Stimulated activated CD4-positive, alpha-beta T cell treated with anti-CD3 and anti-CD28 coated beads, TNF-alpha, amount 100 ng/mL, for 48 hours (primary cell): ENCODE measurements at regions not wholly inside any gene's neighbourhood (a gene's known extent, or its start where the extent isn't known, plus 50 kb on each side); places are given as distances from the start of the nearest gene placed in this dataset.
A peak's percentile ranks its signal among the peaks of the same experiment; 100 is the strongest.
"Not testable (repeated sequence)": the region's sequence is repeated elsewhere in the genome, so short reads cannot be mapped to it uniquely, and the experiment has no call there.

Source experiments
- DNase-seq, 3 donors: peaks; one replicate each; pipeline ENCODE4 v3.0.0-alpha.2; 2020; ENCODE audit warnings: low read depth in 3 of 3

DNA sequence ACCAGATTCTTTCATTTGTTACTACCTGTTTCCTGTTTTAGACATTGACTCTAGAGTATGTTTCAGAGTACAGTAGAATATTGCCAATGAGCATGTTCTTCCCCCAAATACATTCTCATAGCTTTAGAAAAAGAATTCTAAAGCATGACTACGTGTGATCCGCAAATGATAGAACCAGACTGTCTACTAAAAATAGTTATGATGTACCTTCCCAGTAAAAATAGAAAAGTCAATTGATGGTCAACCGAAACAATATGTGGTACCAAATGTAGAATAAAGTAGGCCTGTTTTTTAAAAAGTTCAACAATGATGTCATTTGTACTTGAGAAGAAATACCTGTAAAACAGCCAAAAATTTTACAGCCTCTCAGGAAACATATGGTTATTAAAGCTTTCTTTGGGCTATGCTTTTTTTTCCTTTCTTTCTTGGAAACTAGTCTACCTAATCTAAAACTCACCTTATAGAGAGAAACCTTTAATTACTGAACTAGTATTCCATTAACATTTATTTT is 130.1 kb upstream of the MTHFD1L start:
- DNase-seq, result no peak

DNA sequence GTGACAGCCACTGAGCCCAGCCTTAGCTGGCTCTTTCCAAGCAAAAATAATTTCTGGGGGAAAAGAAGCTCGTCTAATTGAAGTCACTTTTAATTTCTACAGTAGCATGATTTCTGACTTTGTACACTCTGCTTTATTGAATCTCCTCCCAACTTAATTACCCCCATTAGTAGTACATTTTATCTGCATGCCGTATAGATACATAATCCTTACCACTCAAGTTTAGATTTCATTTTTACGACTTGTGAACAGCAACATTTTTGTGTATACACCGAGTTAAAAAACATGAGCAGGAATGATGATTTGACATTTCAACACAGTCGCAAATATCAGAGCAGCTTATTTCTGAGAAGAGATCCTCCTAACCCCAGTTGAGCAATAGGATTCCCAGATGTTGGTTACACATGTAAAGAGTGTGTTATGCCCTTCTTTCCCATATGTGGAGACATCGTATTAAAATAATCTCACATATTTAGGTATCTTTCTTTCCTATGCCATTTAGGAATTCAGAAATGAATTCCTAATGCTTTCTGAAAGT is 127.3 kb upstream of the MTHFD1L start:
- no peak for DNase-seq

DNA sequence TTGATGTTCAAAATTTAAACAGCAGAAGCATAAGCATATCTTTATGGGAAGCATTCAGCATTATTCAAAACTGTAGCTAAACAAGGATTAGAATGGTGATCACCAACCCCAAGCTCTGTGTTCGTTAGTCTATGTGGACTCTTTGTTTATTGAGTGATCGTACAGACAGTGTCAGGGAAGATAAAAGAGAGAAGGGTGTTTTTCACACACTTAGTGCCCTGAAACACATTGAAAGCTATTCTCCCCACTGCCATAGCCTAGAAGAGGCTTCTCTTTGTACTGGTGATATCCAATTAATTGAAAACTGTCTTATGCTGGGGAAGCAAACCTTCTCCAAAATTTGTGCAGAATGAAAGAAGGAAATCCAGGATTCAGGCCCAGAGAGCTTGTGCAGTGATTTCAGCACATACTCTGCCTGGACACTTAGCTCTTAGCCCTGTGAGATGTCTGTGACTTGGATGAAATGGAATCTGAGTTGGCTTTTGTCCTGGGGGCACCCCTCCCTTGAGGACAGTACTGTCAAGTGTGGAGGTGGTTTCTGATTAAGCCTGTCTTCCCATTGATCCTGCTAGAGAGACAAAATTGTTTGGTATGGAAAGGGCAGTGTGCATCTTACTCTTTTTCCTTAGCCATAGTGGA is 125.7 kb upstream of the MTHFD1L start:
- DNase-seq, result no peak

DNA sequence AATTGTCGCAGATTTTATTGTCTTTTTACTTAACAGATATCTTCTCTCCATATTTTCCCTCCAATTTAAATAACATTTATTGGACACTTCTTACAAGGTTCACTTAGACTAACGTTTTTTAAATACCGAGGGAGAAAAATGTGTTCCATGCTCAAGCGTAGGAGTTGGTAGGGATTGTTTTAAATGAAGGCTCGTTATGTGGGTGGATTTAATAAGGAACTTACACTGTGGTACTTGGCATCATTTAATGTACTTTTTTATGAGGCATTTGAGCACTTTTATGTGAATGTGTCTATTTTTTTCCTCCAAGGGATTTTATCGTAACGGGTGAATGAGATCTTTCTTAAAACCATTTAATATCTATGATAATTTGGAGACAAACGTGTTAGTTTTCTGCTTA is 125.0 kb upstream of the MTHFD1L start:
- DNase-seq, result no peak

DNA sequence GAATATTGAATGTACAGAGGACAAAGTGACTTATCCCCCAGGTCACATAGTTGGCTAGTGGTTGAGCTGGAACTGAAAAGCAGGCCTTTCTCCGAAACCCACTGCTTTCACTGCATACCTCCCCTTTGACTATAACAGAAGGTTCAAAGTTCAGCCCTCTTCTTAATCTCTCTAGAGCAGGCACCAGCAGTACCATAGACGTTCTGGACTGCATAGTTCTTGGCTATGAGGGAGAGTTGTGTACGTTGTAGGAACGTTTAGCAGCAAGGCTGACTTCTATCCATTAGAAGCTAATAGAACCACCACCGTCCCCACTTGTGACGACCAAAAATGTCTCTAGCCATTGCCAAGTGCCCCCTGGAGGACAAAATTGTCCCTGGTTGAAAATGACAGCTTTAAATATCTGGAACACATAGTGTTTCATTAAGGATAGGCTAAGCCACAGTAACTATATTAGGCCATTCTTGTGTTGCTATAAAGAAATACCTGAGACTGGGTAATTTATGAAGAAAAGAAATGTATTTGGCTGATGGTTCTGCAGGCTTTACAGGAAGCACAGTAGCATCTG is 123.8 kb upstream of the MTHFD1L start:
- DNase-seq, result peak in 1 of 3 donors; percentile 5

DNA sequence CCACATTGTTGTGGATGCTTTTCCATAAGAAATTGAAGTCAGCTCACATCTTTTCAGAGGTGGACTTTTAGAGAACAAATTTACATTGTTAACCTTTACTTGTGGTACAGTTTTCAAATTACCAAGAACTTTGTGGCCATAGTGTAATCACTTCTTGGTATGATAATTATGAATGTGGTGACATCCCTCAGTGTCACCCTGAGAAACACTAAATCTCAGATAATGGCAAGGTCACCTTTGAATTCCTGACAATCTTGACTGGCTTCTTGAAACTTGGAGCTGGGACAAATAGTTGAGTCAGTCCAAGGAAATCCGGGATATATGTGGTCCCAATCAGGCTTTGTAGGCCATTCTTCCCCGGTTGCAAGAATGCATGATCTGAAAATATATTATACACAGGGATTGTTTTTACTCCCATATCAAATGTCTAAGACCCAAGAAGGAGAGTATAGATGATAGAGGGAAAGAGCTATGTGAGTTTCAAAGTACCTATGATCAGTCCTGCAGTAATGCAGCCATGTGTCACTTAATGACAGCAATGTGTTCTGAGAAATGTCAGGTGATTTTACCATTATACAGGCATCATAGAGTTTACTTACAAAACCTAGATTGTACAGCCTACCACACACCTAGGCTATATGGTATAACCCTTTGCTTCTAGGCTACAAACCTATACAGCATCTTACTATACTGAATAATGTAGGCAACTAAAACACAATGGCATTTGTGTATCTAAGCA is 120.8 kb upstream of the MTHFD1L start:
- DNase-seq, result no peak

DNA sequence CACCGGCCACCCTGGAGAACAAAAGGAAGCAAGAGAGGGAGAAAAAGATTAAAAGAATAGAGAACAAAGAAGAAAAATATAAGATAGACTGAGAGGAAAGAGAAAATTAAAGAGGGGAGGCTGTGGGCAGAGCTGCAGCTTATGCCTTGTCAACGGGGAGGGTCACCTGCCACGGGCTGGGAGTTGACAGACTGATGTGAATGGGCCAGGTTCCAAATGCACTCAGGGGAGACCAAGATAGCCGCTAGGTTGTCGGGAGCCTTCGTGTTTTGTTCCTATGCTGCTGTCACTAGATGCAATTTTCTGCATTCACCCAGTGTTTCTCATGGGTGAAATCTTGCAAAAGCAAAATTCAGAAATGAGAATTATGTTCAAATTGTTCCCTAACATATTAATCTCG is 119.6 kb upstream of the MTHFD1L start:
- DNase-seq, result no peak

DNA sequence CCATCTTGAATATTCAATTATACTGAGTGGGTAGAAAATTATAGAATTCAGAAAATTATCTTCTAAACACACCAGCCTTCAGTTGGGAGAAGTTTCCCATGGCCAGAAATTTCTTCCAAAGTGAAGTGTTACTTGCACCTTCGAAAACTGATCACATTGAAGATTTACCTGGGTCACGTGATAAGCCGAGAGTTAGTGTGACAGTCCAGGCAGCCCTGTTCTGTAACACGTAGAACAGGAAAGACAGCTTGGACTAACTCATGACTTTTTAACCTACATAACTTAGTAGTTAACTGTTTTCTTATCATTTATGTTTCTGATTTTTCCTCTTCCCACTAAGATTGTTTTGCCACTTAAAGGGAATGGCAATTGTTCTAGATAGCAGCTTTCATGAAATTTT is 118.3 kb upstream of the MTHFD1L start:
- no peak for DNase-seq

DNA sequence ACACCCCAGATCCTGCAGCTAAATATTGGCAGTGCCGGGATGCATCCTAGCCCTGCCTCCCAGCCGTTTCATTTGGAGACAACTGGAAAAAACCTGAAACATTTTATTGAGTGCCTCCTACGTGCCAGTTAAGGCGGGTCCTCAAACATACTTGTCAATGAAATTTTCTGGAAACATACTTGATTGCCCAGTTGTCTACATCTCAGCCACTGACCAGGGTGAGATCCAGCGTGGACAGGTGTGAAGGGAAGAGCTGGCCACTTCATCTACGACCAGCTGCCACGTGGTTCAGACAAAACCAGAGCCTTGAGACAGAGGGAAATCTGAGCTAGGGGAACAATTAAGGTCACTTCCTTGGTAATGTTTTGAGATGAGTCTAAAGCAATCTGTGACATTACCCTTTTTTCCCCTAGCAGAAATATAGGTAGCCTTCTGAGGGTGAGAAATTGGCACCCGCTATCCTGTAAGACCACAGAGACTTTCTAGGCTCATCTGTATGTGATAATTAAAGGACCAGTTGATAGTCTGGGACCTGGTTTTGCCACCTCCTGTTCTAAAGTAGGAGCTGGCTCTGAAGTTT is 116.3 kb upstream of the MTHFD1L start:
- DNase-seq, result no peak

DNA sequence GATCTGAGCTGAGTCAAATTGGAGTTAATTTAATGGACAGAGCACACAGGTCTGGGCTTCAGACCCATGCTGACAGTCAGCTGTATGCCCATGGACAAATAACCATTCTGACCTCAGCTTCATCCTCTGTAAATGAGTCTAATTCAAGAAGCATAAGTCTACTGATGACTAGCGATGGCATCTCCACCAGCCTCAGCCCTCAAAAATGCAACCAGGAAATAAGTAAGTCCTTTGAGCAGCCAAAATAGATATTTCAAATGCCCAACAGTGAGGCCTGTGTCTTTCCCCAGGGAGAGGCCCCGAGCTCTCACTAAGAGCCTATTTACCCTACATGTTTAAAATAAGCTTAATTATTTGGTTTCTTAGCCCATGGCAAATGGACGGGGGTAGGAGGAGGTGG is 114.2 kb upstream of the MTHFD1L start:
- DNase-seq, result no peak

DNA sequence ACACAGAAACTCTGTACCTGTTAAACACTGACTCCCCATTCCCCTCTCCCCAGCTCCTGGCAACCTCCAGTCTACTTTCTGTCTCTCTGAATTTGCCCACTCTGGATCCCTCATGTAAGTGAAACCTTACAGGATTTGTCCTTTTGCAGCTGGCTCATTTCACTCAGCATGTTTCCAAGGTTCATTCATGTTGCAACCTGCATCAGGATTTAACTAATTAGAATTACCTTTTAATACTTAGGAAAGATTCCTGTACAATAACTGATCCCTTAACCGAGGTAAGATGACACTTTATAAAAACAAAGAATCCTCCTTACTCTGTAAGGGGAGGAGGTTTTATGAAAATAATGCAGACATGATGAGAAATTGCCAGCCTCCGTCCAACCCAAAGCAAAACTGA is 113.1 kb upstream of the MTHFD1L start:
- no peak for DNase-seq

DNA sequence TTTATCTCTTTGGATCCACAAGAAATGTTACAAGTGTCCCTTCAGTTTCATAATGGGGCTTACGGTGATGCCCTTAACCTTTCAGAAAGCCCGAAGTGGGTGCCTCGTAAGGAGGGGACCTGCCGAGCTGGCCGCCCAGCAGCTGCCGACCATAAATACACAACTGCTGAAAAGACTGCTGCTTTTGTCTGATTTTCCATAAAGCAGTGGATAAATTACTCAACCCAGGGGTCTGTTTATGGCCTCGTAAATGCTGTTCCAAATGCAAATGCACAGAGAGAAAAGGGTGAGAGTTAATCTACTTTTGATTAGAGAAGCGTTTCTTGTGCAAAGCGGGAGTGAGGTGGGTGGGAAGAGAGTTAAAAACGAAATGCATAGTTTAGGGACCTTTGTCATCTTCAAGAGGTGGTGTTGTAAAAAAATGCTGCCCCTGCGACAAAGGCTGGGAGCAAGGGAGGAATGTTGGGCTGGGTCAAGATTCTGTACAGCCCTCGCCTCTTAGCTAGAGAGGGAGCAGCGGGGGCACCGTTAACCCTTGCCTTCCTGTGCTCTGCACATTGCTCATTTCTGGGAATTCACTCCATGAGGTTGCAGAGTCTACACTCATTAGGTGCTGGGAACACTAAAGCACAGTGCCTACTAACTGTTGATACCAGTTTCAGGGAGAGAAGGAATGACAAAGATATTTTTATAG is 112.0 kb upstream of the MTHFD1L start:
- DNase-seq, result no peak

DNA sequence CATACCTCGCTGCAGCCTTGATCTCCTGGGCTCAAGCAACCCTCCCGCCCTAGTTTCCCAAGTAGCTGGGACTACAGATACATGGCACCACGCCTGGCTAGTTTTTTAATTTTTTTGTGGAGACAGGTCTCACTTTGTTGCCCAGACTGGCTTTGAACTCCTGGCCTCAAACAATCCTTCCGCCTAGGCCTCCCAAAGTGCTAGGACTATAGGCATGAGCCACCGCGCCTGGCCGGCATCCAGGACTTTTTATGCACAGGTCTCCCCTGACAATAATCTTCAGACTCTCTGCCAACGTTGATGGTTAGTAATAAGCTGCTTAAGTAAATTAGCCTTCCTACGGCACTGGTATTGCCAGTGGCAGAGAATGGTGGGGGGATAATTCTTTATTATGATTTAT is 110.5 kb upstream of the MTHFD1L start:
- no peak for DNase-seq

DNA sequence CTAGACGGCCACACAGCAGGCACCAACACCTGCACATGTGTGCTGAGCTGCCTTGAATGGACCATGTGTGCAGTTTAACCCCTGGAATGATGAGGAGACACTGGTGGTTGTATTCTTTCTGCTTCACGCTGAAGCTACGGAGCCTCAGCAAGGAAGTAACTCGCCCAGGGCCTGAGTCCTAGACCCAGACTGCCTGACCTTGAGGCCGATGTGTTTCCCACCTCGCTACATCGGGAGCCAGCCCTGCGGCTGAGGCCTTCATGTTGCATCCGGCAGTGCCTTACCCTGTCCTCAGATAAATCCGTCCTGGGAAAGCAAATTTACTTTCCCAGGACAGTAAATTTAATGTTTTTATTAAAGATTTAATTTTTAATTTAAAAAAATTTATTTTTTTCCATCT is 110.0 kb upstream of the MTHFD1L start:
- no peak for DNase-seq

DNA sequence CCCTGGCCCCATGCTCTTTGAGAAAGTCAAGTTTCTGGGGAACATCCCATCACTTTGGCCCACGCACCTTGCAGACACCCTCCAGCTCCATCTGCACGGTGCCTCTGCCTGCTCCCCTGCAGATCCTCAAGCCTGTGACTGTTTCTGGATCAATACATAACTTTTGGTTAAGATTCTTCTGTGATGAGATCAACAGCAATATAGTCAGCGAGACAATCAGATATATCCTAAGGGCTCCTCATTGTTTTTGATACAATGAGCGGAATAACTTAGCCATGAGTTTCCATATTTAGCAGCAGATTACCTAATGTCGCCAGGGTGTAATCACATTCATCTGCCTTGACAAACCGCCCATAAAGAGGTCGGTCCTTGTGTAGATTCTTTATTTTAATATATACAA is 109.3 kb upstream of the MTHFD1L start:
- DNase-seq, result no peak

DNA sequence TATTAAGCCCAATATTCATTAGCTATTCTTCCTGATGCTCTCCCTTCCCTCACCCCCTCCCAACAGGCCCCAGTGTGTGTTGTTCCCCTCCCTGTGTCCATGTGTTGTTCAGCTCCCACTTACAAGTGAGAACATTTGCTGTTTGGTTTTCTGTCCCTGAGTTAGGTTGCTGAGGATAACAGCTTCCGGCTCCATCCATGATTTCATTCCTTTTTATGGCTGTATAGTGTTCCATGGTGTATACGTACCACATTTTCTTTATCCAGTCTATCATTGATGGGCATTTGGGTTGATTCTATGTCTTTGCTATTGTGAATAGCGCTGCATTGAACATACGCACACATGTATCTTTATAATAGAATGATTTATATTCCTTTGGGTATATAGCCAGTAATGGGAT is 107.7 kb upstream of the MTHFD1L start:
- not testable (repeated sequence) for DNase-seq

DNA sequence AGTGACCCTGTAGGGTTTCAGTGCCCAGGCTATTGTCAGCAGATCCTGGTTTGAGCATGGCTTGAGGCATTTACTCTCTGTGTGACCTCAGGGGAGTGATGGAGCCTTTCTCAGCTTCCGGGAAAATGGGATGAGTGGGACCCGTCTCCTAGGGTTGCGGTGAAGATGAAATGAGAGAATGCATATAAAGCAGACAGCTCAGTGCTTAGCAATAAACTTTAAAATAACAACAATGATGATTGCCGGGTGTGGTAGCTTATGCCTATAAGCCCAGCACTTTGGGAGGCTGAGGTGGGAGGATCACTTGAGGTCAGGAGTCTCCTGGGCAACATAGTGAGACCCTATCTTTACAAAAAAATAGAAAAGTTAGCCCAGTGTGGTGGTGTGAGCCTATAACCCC is 106.0 kb upstream of the MTHFD1L start:
- no peak for DNase-seq

DNA sequence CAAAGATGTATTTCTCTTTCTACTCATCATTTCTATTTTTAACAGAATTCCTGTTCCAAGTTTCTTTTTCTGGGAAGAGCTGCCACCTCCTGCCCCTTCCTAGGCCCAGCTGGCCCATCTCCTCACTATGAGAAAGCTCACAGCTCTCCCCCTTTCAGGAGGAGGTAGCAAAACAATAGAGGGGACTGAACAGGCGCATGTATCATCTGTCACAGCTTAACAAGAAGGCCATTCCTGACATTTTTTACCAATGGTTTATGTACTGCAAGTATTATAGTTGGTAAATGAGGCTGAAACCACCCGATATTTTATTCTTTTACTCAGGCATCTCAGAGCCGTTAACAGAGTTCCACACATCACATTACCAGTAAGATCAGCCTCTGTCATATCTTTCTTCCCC is 103.7 kb upstream of the MTHFD1L start:
- DNase-seq, result no peak

DNA sequence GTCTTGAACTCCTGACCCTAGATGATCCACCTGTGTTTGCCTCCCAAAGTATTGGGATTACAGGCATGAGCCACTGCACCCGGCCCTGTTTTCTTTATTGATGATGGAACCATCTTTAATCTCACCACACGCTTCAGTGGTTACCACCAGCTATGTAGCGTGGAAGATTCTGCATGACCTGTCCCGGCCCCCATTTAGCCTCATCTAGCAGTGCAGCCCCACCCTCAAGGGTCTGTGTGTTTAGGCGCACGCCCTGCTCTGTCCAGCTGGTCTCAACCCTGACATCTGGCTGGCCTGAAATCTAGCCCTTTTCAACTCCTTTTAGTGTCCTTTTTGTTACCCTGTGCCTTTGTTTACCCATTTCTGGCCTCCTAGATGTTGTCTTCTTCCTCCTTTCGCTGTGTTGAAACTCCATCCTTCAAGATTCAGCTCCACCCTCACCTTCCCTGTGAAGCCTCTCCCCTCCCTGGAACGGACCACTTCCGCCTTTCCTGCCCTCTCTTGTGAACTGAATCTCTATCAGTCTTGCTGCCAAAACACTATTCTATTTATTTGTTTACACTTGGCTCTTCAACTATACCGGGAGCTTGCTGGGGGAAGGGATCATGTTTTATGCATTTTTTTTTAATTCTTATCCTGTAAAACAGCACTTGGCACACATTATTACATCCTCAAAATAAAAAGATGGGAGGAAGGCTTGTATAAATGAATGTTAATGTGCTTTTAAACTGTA is 101.0 kb upstream of the MTHFD1L start:
- DNase-seq, result no peak

DNA sequence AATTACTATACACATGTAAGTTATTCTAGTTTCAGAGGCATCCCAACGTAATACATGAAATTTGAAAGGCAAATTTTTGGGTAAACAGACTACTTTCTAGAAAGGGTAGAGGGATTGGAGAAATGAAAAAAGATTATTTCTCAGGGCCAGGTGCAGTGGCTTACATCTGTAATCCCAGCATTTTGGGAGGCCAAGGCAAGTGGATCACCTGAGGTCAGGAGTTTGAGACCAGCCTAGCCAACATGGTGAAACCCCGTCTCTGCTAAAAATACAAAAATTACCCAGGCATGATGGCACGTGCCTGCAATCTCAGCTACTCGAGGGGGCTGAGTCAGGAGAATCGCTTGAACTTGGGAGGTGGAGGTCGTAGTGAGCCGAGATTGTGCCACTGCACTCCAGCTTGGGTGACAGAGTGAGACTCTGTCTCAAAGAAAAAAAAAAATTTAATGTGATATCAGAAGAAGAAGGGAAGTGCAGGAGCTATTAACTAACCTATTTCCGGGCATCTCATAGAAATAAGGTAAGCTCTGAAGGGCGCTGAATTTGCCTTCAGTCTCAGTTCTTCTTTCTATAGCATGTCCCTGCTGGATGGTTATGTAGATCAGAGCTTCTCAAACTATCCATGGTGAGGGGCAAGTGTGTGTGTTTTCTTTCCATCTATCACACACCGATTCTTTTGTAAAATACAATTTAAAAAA is 100.3 kb upstream of the MTHFD1L start:
- no peak for DNase-seq
